Nephron progenitor cell (in vitro differentiated cells): ENCODE measurements at regions not wholly inside any gene's neighbourhood (a gene's known extent, or its start where the extent isn't known, plus 50 kb on each side); places are given as distances from the start of the nearest gene placed in this dataset.

Experiments
- DNase-seq: peaks from one replicate; pipeline ENCODE4 v3.0.0; 2021
- H3K27ac Mint-ChIP-seq: 2 replicates; pipeline ENCODE4 v1.8.0; 2021; ENCODE audit warnings: mild to moderate bottlenecking, moderate library complexity, mixed read lengths
- H3K27me3 Mint-ChIP-seq: 2 replicates; pipeline ENCODE4 v1.8.0; 2021; ENCODE audit warnings: mild to moderate bottlenecking, low read depth, mixed read lengths; ENCODE audit not compliant: poor library complexity
- H3K36me3 Mint-ChIP-seq: 2 replicates; pipeline ENCODE4 v1.8.0; 2021; ENCODE audit warnings: low read depth, mixed read lengths
- H3K4me1 Mint-ChIP-seq: 2 replicates; pipeline ENCODE4 v1.8.0; 2021; ENCODE audit warnings: mixed read lengths
- H3K4me3 Mint-ChIP-seq: 2 replicates; pipeline ENCODE4 v1.8.0; 2021; ENCODE audit warnings: mild to moderate bottlenecking, moderate library complexity, mixed read lengths
- H3K9me3 Mint-ChIP-seq: 2 replicates; pipeline ENCODE4 v1.8.0; 2021; ENCODE audit warnings: mild to moderate bottlenecking, moderate library complexity, mixed read lengths
- CTCF ChIP-seq: fragments of 200-600 bp; sonication (generic); IDR thresholded peaks from 2 replicates; pipeline ENCODE4 v1.5.0; 2021; ENCODE audit warnings: antibody characterized with exemption

- Mint-ChIP-seq H3K4me3 (no peak overlapping the region), H3K36me3 (no peaks in the 10 kb centered on the region), H3K4me1 (peaks cover 34% of the 10 kb centered on the region), H3K9me3 (peaks cover 7% of the 10 kb centered on the region), H3K27ac (no peak overlapping the region), H3K27me3 (peaks cover 5% of the 10 kb centered on the region)
- no peak for DNase-seq
- TF ChIP-seq CTCF = no peak
These were observed 102.2 kb upstream of the CLINT1 start for GRCh38 chr5:157961176-157961575.

GRCh38 chr5:157959370-157959769 is 100.4 kb upstream of the CLINT1 start:
- peaks cover 26% of the 10 kb centered on the region for H3K4me1 Mint-ChIP-seq
- H3K27ac Mint-ChIP-seq = no peak overlapping the region
- DNase-seq = no peak
- H3K9me3 Mint-ChIP-seq = peaks cover 7% of the 10 kb centered on the region
- H3K4me3 Mint-ChIP-seq = no peak overlapping the region
- peaks cover 9% of the 10 kb centered on the region for H3K27me3 Mint-ChIP-seq
- TF ChIP-seq CTCF = no peak
- no peaks in the 10 kb centered on the region for H3K36me3 Mint-ChIP-seq

GRCh38 chr5:157956271-157956885 is 97.4 kb upstream of the CLINT1 start:
- peaks cover 7% of the 10 kb centered on the region for H3K9me3 Mint-ChIP-seq

GRCh38 chr5:157955541-157956172 is 96.7 kb upstream of the CLINT1 start:
- Mint-ChIP-seq H3K27ac (no peak overlapping the region), H3K4me3 (no peak overlapping the region), H3K9me3 (peaks cover 7% of the 10 kb centered on the region), H3K27me3 (peaks cover 9% of the 10 kb centered on the region), H3K36me3 (no peaks in the 10 kb centered on the region), H3K4me1 (peaks cover 8% of the 10 kb centered on the region)
- DNase-seq = no peak
- no peak for TF ChIP-seq CTCF

More at GRCh38 chr5:157956271-157956885, 97.4 kb upstream of the CLINT1 start:
- no peak overlapping the region for H3K27ac Mint-ChIP-seq
- peaks cover 9% of the 10 kb centered on the region for H3K27me3 Mint-ChIP-seq
- TF ChIP-seq CTCF = no peak
- peaks cover 16% of the 10 kb centered on the region for H3K4me1 Mint-ChIP-seq
- no peaks in the 10 kb centered on the region for H3K36me3 Mint-ChIP-seq
- no peak overlapping the region for H3K4me3 Mint-ChIP-seq
- DNase-seq = no peak

- no peak for DNase-seq
- H3K27me3 Mint-ChIP-seq = peaks cover 7% of the 10 kb centered on the region
These were observed 93.4 kb upstream of the CLINT1 start for GRCh38 chr5:157952374-157952685.

More at GRCh38 chr5:157952374-157952685, 93.4 kb upstream of the CLINT1 start:
- H3K36me3 Mint-ChIP-seq = no peaks in the 10 kb centered on the region
- H3K4me1 Mint-ChIP-seq = peaks cover 16% of the 10 kb centered on the region
- H3K4me3 Mint-ChIP-seq = no peak overlapping the region
- H3K27ac Mint-ChIP-seq = no peak overlapping the region
- no peaks in the 10 kb centered on the region for H3K9me3 Mint-ChIP-seq
- no peak for TF ChIP-seq CTCF
